ENCODE measurements at regions not wholly inside any gene's neighbourhood (a gene's known extent, or its start where the extent isn't known, plus 50 kb on each side); places are given as distances from the start of the nearest gene placed in this dataset.
"Not testable (repeated sequence)": the region's sequence is repeated elsewhere in the genome, so short reads cannot be mapped to it uniquely, and the experiment has no call there.

DNA sequence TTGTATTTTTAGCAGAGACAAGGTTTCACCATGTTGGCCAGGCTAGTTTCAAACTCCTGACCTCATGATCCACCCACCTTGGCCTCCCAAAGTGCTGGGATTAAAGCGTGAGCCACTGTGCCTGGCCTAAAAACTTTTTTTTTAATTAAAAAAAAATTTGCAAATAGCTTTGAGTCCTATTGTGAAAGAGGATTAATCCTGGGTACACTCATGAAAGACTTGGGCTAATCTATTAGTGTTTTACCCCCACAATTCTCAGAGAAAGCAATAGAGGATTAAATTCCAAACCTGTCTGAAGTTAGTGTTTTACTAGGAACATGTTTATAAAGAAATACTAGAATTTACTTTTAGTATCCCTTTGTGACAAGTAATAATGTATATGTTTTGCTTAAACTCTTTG lies 76.9 kb upstream of the ITGB1 start:
- no peak for DNase-seq

DNA sequence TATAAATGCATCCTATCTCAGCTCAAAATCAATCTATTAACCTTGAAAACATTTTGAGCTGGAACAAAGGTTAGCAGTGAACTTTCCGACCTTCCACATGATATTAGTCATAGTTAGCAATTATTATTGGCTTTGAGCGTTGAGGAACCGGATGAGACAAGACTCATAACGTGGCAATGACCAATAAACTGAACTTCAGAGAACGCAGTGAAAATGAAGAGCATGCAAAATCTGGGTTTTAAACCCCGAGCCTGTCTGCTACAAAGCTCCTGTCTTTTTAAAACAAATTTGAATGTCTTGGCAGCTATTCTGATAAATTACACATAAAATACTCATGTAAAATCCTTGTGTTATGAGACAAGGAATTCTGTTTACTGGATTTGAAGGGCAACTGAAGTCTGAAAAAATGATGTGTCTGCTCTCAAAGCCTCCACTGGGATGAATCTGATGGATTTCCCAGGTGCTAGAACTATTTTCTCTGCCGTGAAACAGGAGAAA lies 74.7 kb upstream of the ITGB1 start:
- no peak for DNase-seq

DNA sequence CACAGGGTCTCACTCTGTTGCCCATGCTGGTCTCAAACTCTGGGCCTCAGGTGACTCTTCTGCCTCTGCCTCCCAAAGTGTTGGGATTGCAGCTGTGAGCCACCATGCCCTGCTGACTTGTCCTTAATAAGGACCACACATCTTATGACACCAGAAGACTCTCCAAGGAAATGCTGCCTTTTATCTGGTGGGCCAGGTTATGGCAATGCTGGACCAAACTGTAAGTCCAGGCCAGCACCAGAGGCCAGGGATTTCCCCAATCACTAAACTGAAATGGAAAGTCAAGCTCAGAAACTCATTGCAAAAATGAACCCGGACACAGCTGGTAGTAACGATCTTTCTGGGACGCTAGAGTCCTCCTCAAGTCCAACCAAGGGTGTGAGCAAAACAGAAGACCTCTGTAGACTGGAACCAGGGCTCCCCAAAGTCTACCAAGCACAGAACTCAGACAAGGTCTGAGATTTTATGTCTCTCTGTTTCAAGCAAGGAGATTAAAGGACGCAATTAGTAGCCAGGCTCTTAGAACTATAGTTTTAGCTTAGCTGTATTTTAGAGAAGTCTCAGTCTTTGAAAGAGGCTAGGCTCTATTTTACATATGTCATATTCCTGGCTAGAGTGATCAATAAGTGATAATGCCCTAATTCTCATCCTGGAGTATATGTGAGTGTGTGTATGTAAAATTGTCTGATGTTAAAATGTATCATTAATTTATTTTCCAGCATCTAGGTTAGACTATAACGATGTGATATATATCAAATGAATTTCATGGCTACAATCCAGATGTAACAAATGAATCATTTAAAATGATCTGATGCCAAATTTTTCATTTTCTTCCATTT lies 74.0 kb upstream of the ITGB1 start:
- DNase-seq: no peak

DNA sequence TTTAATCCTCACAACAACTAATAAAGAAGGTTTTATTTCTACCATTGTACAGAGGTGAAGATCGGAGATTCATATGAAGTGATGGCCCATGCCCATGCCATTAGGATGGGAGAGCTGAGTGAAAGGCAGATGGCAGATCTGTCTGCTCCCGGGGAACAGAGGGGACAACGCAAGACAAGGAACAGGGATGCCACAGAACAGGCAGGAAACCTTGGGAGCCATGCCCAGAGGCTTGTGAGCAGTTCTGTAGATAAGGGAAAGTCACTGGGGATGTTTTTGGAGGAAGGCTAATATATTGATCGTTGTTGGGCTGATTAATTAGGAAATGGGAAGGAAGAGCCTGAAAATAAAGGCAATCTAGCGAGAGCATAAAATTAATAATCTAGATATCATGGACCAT lies 73.1 kb upstream of the ITGB1 start:
- DNase-seq: no peak

DNA sequence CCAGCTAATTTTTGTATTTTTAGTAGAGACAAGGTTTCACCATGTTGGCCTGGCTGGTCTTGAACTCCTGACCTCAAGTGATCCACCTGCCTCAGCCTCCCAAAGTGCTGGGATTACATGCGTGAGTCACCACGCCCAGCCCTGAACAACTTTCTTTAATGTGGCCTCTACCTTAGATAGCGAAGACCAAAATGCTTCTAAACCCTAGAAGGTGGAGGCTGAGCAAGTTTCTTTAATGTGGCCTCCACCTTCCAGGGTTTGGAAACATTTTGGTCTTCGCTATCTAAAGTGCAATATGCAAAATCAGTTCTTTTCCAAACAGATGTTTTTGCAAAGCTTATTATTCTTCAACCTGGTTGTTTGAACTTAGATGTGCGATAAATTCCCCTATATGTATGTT lies 70.5 kb upstream of the ITGB1 start:
- not testable (repeated sequence) for DNase-seq

DNA sequence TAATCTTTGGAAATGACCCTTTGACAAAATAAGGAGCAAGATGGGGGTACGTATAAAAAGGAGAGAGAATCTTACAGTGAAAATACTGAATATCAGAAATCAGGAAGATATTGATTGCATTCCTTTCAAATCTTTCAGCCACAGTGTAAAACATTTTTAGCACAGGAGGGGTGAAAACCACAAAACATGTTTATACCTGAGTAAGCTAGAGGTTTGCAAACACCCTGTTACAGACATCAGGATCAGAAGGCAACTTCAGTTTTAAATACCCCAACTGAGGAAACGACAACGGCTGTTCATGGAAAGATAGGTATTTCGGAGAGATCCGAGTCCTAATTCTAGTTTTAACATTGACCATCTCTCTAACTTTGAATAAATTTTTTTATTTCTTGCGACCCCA lies 69.1 kb upstream of the ITGB1 start:
- no peak for DNase-seq

DNA sequence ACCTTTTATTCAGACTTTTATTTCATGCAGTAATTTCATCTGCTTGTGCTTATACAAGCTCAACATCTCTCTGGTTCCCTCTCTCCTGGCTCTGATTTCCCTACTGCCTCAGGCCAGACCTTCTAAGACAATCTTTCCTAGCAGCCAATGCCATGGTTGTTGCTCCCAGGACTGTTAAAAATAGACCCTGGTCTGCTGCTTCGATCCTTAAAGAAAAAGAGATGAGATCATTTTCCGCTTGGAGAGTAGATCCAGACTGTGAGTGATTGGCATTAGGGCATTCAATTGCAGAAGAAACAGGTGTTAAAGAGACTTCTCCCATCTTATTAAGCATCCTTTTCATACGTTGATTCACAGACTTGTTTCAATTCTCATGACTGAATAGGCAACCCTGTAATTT lies 68.4 kb upstream of the ITGB1 start:
- DNase-seq: no peak

DNA sequence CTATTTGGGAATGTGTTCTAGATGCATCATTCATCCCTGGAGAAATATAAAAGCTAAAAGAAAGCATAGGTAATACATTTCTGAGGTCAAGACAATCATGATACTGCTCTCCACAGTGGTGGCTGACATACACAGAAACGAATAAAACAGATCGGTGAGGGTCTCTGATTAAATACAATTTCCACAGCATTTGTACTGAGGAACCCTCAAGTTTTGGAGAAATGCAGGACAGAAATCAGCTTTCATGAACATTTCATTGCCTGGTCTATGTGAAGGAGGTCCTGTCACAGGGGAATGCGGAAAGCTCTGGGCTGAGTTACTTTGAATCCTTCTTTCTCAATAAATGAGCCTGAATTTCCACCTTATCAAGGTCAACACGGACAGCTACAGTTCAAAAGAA lies 67.9 kb upstream of the ITGB1 start:
- DNase-seq: no peak

DNA sequence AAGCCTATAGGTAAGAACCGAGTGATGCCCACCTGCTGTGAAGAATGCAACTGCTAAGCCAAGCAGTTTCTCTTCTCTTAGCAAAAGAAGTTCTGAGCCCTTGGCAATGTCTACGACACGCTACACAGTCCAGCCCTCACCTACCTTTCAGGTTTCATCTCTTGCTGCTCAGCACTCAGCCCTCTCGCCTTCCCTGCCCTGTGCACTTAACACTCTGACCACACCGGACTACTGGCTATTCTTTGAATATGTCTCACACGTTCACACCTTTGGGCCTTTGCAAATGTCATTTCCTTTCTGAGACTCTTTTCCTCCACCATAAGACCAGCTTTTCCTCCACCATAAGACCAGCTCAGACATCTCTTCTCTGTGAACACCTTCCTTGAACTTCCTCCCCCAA lies 67.0 kb upstream of the ITGB1 start:
- DNase-seq: no peak

DNA sequence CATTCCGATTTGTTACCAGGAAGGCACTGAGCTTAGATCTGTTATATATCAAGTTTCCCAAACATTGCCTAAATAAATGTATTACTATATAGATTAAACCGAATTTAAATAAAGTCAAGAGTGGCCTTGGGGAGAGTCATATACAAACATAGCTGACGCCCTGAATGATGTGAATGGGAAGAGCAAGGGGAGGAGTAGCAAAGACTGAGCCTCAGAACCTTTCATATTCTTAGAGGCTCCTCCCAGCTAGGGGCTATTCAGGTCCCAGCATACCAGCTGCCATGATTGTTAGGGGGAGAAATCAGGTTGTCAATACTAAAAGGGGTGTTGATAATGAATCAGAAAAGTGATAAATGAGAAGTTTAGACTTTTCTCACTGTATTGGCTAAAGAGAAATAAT lies 64.7 kb upstream of the ITGB1 start:
- no peak for DNase-seq

DNA sequence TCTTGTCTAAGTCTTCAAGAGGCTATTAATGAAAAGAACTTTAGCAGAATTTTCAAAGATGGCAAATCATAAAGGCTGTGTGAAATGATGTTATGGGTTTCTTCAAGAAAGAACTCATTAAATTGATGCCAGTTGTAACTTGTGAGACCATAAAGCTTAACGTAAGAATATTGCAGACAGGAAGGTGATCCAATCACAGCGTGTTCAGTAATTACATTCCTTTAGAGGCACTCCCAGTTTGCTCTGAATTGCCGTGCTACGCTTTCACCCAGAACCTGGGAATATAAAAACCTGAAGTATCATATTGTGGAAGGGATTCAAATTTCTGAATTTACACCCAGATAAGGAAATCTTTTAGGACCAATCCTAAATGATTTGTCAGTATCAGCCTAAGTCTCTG lies 64.1 kb upstream of the ITGB1 start:
- no peak for DNase-seq

DNA sequence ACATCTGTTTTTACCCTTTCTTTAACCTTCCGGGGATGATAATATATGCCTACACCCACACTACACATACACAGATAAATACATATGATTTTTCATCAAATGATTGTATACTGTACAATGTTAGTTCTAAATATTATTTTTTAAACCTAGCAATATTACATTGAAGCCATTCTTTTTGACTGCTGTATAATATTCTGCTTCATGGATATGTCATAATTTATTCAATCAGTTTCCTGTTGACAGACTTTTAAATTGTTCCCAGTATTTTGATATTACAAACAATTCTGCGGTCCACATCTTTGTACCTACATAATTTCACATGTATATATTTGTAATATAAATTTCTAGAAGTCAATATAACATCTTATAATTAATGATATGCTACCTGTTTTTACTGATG lies 59.0 kb upstream of the ITGB1 start:
- no peak for DNase-seq

DNA sequence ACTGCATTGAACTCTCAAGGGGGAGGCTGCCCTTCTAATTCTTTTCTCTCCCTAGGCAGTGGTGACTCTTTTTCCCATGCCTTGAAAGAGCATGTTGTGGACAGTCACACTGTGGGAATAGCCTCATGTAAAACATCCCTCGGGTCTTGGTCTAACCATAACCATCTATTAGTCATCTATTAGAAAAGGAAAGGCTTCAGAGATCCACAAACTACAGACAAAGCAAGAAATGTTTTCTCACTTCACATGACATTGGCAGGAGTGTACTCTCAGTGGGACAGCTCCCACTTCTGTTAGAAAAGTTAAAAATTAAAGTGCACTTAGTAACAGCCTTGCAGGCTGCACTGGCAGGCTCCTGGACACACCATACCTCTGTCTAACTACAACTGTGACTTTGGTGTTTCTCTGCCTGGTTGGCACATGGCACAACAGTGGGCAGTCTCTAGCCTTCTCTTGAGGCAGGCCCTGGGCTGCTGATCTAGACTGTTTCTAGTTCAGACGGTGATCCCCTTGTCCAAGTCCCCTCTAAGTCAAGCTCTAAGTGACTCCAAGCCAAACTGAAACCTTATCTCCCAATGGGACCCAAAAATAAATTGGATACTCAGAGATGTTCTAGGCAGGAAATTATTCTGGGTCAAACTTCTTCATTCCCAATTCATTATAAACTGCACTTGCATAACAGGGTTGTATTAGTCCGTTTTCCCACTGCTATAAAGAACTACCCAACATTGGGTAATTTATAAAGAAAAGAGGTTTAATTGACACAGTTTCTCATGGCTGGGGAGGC lies 57.9 kb upstream of the ITGB1 start:
- no peak for DNase-seq

DNA sequence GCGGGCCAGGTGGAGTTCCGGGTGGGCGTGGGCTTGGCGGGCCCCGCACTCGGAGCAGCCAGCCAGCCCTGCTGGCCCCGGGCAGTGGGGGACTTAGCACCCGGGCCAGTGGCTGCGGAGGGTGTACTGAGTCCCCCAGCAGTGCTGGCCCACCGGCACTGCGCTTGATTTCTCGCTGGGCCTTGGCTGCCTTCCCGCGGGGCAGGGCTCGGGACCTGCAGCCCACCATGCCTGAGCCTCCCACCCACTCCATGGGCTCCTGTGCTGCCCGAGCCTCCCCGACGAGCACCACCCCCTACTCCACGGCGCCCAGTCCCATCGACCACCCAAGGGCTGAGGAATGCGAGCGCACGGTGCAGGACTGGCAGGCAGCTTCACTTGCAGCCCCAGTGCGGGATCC lies 55.3 kb upstream of the ITGB1 start:
- DNase-seq: not testable (repeated sequence)

DNA sequence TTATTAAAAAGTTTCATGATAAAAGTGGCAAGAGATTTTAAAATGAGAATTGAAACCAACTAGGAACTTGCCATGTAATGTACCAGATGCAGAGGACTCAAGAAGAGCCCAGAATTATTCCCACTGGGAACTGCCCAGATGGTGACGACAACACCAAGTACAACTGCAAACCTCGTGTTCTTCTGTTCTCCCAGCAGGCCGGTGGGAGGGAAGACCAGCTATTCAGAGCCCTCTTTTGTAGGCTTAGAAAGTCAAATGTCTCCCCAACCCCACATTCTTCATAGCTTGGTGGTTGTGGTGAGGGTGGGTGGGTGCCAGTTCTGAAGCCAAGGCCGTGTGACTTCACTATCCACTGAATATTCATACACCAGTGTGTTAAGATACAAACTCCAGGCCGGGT lies 54.3 kb upstream of the ITGB1 start:
- DNase-seq: no peak

DNA sequence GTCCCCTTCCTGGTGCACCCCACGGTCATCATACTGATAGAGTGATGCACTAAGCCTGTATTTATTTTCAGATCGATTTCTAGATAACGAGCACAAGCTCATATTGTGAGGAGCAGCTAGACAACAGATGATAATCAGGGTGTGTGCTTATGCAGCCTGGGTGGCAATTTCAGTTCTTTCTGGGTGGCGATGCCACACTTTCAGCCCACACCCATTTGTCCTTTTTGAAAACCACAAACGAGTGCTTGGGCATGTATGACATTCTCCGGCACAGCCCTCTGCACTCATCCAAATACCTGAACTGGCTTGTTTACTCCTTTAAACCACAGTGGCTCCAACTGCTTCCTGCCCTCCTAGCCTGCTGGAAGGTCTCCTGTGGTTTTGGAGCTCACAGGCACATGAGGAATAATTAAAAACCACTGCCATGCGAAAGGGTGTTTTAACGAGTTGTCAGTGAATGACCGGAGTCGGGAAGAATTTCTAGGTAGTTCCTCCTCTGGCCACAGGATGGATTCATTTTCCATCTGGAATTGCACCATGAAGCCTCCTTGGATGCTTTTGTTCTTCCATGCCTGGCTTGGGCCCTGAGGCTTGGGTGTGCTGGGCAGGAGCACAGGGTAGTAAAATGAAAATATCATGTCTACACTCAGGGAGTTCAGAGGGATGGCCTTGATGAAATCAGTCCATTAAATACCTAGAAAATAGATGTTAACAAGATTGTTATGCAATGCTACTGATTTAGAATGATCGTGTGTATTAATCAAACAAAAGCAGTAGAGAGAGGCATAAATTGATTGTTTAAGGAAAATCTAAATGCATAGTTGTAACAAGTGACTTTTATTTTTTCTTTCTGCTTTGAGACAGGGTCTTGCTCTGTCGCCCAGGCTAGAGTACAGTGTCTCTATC lies 52.4 kb upstream of the ITGB1 start:
- peak; percentile 66 to 77 for DNase-seq

DNA sequence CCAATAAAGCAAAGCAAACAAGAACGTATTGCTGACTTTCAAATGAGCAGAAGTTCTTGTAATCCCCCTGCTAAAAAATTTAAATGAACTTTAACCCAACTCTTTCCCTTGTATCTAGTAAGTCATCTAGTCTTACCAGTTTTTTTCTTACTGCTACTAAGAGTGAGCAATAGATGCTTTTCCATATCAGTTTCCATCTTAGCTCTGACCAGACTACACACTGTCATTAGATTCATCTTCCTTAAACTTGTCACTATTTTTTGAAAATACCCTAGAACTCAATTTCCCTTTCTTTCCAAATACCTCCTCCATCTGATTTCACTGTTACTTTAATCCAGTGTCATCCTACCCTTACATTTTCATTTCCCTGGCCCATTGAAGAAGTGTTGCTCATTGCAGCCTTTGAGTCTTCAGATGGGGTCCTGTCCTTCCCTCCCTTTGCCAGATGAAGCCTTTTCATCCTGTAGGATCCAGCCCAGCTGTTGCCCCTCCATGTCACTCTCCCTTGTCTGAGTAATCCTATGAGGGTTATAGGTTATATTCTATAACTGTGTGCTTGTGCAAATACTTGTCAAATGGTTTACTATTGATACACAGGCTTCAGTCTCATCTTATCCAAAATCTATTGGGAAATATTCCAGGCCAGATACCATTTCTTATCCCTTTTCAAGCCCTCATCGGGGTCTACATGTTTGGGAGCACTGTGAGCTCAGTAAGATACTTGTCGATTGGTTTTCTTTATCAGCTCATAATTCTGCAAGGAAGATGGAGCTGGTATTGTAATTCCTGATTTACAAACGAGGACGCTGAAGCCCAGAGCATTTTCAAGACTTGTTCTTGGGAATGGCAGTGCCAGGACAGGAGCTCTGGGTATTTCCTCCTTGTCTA lies 51.5 kb upstream of the ITGB1 start:
- DNase-seq: no peak

DNA sequence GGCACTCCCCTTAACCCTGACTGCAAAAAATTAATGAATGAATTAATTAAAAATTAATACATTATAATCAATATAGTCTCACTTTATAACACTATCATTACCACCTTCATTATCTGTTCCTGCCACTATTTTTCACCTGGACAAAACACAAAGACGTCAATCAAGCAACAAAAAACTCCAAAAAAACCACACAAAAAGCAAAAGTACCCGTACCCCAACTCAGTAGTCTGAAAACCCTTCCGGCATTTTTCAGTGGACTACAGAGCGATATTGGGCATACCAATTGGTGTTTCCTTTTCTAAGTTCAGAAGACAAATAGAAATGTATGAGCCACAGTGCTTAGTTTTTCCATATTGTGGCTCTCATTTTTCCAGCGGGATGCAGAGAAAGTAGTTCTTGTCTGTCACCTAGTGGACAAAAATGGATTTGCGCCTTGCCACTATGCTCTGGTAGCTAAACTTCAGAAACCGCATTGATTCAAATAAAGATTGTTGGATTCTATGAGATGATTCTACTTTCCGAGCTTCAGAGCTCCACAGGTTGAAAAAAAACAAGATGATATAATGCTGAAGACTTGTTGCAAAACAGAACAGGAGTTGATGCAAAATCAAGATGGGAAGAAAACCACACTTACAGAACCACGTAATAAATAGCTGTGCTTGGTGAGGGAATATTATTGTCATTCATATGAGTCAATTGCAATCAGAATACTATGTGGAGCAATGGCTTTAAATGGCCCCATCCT lies 50.6 kb upstream of the ITGB1 start:
- peak; percentile 89 to 92 for DNase-seq

DNA sequence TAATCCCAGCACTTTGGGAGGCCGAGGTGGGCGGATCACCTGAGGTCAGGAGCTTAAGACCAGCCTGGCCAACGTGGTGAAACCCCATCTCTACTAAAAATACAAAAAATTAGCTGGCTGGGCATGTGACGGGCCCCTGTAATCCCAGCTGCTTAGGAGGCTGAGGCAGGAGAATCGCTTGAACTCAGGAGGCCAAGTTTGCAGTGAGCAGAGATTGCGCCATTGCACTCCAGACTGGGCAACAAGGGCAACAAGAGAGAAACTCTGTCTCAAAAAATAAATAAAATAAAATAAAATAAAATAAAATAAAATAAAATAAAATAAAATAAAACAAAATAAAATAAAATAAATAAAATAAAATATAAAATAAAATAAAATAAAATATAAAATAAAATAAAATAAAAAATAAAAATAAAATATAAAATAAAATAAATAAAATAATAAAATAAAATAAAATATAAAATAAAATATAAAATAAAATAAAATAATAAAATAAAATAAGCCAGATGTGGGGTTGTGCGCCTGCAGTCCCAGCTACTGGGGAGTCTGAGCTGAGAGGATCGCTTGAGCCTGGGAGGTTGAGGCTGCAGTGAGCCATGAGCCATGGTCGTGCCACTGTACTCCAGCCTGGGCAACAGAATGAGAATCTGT lies 49.8 kb upstream of the ITGB1 start:
- DNase-seq: not testable (repeated sequence)

All from Kasumi-1 (cell line).